GM12878 (cell line): ENCODE measurements at regions not wholly inside any gene's neighbourhood (a gene's known extent, or its start where the extent isn't known, plus 50 kb on each side); places are given as distances from the start of the nearest gene placed in this dataset.

Source experiments
- ATAC-seq: fragments of 200-7000 bp; cut with Tn5 transposase; 3 replicates; pipeline ENCODE4 v1.9.1; 2020; ENCODE audit warnings: mild to moderate bottlenecking, moderate library complexity
- BruUV-seq: library from RNA; stranded (reverse); fragments of 400-500 nt; replicated peaks from 2 replicates; lab custom pipeline; 2021; lab: Mats Ljungman, UMichigan
- CTCF ChIA-PET: fragments of 300-600 bp; sonication (Branson Sonifier 250); formaldehyde crosslinking; extraction: SDS; loops from one replicate; lab custom pipeline; 2021; ENCODE audit warnings: inconsistent platforms; lab: Yijun Ruan, JAX
- POLR2A ChIA-PET: fragments of 350-600 bp; formaldehyde crosslinking; extraction: SDS; loops from one replicate; lab custom pipeline; 2021; ENCODE audit warnings: inconsistent platforms; lab: Charles Lee
- RAD21 ChIA-PET: fragments of 300-600 bp; sonication (Branson Sonifier 250); formaldehyde crosslinking; loops from one replicate; lab custom pipeline; 2023; ENCODE audit warnings: antibody characterized with exemption; ENCODE audit not compliant: unreplicated experiment; lab: Charles Lee
- SMC1A ChIA-PET: fragments of 300-600 bp; sonication (Branson Sonifier 250); formaldehyde crosslinking; loops from one replicate; lab custom pipeline; 2023; ENCODE audit not compliant: unreplicated experiment, uncharacterized antibody; lab: Charles Lee
- DNase-seq: peaks from one replicate; pipeline ENCODE4 v3.0.0-alpha.2; 2011; ENCODE audit warnings: low read depth, low spot score
- FAIRE-seq: peaks from 3 replicates; lab custom pipeline; 2011; peaks lifted over from hg19 to GRCh38; lab: Jason Lieb, UNC
- H2AFZ ChIP-seq: 2 replicates; pipeline ENCODE4 v1.6.0; 2011; ENCODE audit warnings: low read depth, low read length, control low read depth; ENCODE audit not compliant: control insufficient read depth
- H3K27ac ChIP-seq: 2 replicates; pipeline ENCODE4 v1.5.1; 2011; ENCODE audit warnings: control low read depth; ENCODE audit not compliant: control insufficient read depth, insufficient read depth
- H3K27me3 ChIP-seq, 2 experiments: replicated peaks in 1 of 2; 2 replicates each; pipeline versions ENCODE4 v1.6.0 to v1.6.1; 2011; ENCODE audit warnings: low read length in 1 of 2; ENCODE audit not compliant: control insufficient read depth in 2 of 2, insufficient read depth in 2 of 2
- H3K36me3 ChIP-seq, 2 experiments: 2 replicates each; pipeline ENCODE4 v1.5.1; 2011; ENCODE audit warnings: low read length in 1 of 2; ENCODE audit not compliant: control insufficient read depth in 2 of 2, insufficient read depth in 2 of 2
- H3K4me1 ChIP-seq: 2 replicates; pipeline ENCODE4 v1.6.1; 2011; ENCODE audit warnings: mild to moderate bottlenecking, low read length, moderate library complexity, mixed read lengths; ENCODE audit not compliant: control insufficient read depth, insufficient read depth
- H3K4me2 ChIP-seq: 2 replicates; pipeline ENCODE4 v1.6.0; 2011; ENCODE audit warnings: control low read depth; ENCODE audit not compliant: control insufficient read depth, insufficient read depth
- H3K4me3 ChIP-seq: fragments of 200-600 bp; sonication (generic); 2 replicates; pipeline ENCODE4 v1.5.1; 2016
- H3K79me2 ChIP-seq: 2 replicates; pipeline ENCODE4 v1.6.0; 2011; ENCODE audit warnings: low read length; ENCODE audit not compliant: control insufficient read depth, insufficient read depth
- H3K9ac ChIP-seq: 2 replicates; pipeline ENCODE4 v1.8.0; 2011; ENCODE audit warnings: low read length, control low read depth, mixed read lengths; ENCODE audit not compliant: control insufficient read depth, insufficient read depth
- H3K9me3 ChIP-seq: replicated peaks from 3 replicates; pipeline ENCODE4 v1.5.1; 2011; ENCODE audit warnings: mild to moderate bottlenecking, low read length; ENCODE audit not compliant: control insufficient read depth, insufficient read depth
- H4K20me1 ChIP-seq: 2 replicates; pipeline ENCODE4 v1.6.0; 2011; ENCODE audit not compliant: control insufficient read depth, insufficient read depth
- MYC ChIP-seq: IDR thresholded peaks from 2 replicates; pipeline ENCODE4 v1.6.1; 2011; ENCODE audit warnings: mild to moderate bottlenecking, low read length, moderate library complexity, inconsistent platforms; ENCODE audit not compliant: insufficient read depth, insufficient replicate concordance, insufficient read length, severe bottlenecking
- NRF1 ChIP-seq: conservative IDR thresholded peaks from 2 replicates; pipeline ENCODE4 v1.6.1; 2011; ENCODE audit warnings: mild to moderate bottlenecking, low read depth, low read length, improper control_type of control experiment
- SIX5 ChIP-seq: IDR thresholded peaks from 2 replicates; pipeline ENCODE4 v1.6.1; 2011; ENCODE audit warnings: mild to moderate bottlenecking, low read depth, low read length, moderate library complexity; ENCODE audit not compliant: severe bottlenecking
- SPI1 ChIP-seq: IDR thresholded peaks from 2 replicates; pipeline ENCODE4 v1.6.1; 2011; ENCODE audit warnings: low read depth, mild to moderate bottlenecking, low read length, moderate library complexity, borderline replicate concordance; ENCODE audit not compliant: insufficient read depth
- TBL1XR1 ChIP-seq: IDR thresholded peaks from 2 replicates; pipeline ENCODE4 v1.6.1; 2012; ENCODE audit warnings: low read depth, low read length, improper control_type of control experiment
- WRNIP1 ChIP-seq: IDR thresholded peaks from 2 replicates; pipeline ENCODE4 v1.6.1; 2011; ENCODE audit warnings: low read depth, low read length, improper control_type of control experiment, borderline replicate concordance
- ZNF274 ChIP-seq: IDR thresholded peaks from one replicate; pipeline ENCODE4 v1.8.0; 2011; ENCODE audit not compliant: insufficient read length, insufficient read depth
- WGBS: methylation state at CpG from one replicate; pipeline ENCODE4 v1.1.6; 2016; ENCODE audit warnings: low lambda C conversion rate; ENCODE audit not compliant: insufficient replicate concordance, insufficient coverage; ENCODE audit errors: missing lambda C conversion rate; 5-methylcytosine and 5-hydroxymethylcytosine counted together
- in situ Hi-C: fragments of 300-500 bp; cut with MboI; formaldehyde crosslinking; loops from 9 replicates; pipeline ENCODE4 v1.14.3; 2018; ENCODE audit warnings: mixed read lengths
- intact Hi-C: fragments of 100-400 bp; cut with micrococcal nuclease; formaldehyde crosslinking; loops from one replicate; pipeline ENCODE4 v1.14.2; 2022; ENCODE audit not compliant: unreplicated experiment
- TF ChIP-seq, protein P1 (sequence below): IDR thresholded peaks from 2 replicates; pipeline ENCODE4 v1.6.1; 2011; ENCODE audit warnings: low read depth, low read length, improper control_type of control experiment, borderline replicate concordance

DNA sequence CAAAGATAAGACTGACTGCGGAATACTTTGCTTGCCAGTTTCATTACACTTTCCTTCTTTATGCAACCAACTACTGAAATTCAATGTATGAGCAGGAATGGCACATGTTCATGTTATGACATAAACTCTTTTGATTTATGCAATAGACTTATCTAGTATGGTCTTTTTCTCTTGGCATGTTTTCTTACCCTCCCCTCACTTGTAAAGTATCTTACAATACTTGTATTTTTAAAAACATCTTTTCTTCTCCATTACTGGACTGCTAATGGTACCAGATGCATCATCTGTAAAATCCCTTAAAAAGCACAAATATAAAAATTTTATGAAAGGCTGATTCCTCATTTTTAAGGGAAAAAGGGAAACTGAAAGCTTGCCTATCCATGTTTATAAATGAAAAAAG lies 373.8 kb downstream of the ZEB2 start (continued):
- TF ChIP-seq NRF1 = no peak
- no peak for TF ChIP-seq TBL1XR1

DNA sequence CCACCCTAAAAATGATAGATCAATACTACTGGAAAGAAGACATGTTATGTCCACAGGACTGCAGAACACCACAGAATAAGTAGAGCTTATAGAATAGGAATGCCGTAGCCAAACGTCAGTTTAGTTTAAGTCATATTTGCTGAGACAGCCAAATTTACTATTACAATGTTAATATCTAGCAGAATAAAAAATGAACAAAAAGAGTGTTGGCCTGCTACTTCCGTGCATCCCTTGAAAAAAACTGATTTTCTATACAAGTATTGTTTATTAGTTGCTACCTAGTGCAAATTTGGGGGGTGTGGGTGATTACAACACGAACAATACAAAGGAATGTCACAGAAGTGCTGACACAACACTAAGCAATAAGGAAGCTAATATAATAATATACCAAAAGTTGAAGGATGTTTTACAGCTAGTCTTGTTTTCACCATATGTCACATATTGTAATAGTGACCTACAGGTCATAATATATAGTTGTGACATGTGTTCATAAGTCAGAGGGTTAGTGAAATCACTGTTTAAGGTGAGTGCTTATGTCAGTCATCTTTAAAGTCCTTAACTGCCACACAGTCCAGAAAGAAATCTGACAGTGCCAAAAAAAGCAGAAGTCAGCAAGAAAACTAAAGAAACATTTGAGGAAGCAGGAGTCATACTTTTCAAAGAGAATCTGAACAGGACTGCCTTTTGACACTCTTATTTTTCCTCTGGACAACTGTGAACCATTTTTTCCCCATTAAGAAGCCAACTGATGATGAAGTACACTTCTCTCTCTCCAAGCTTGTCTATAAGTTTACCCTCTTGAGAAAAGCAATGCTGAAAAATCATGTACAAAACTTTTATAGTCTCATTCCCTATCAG lies 376.4 kb downstream of the ZEB2 start:
- ChIA-PET SMC1A (no interaction called here), POLR2A (no interaction called here), CTCF (interaction anchor here (1.6 kb wide), 1 partner anchor 11 kb away, joined by 3 read pairs; no protein-coding TSS in a partner anchor), RAD21 (no interaction called here)
- in situ Hi-C loops (no loop called here), intact Hi-C loops (no loop called here)
- H2AFZ ChIP-seq = 0 out of 2 replicates have a peak overlapping the region, but pooled peaks have one; percentile 7
- TF ChIP-seq SPI1 = peak; percentile 69; the same call in 1 of the 2 replicates
- no peak for TF ChIP-seq MYC
- FAIRE-seq (no peak), DNase-seq (no peak), ATAC-seq (no peak)
- WGBS = 96% methylated on average over 4 of the region's 4 CpGs
- no peak overlapping the region for H3K9ac ChIP-seq
- no peaks in the 10 kb centered on the region for H3K9me3 ChIP-seq
- no peak overlapping the region for H3K4me3 ChIP-seq
- no peaks in the 10 kb centered on the region for H3K27me3 ChIP-seq
- no peak overlapping the region for H3K4me2 ChIP-seq
- H3K27ac ChIP-seq = no peak overlapping the region
- no TSS peak for BruUV-seq
- no peaks in the 10 kb centered on the region for H3K4me1 ChIP-seq
- H3K36me3 ChIP-seq = no peaks in the 10 kb centered on the region
- no peaks in the 10 kb centered on the region for H3K79me2 ChIP-seq
- H4K20me1 ChIP-seq = no peaks in the 10 kb centered on the region

DNA sequence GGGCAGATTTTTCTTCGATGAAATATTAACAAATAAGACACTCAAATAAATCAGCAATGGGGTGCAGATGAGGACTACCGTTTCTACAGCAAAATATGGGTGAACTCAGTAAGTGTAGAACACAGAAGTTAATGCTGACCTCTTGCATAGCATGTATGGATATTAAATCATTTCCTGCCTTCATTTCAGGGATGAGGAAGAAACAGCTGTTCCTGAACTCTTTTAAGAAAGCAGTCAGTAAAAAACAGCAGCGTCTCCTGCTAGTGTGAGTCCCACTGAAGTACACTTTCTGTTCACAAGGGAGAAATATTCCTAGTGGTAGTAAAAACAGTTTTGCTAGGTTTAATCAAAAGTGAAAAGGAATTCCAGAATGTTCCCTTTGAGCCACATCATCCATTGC lies 379.0 kb downstream of the ZEB2 start:
- no peaks in the 10 kb centered on the region for H3K27me3 ChIP-seq
- ChIA-PET POLR2A (no interaction called here), SMC1A (no interaction called here), RAD21 (no interaction called here), CTCF (no interaction called here)
- no peak overlapping the region for H3K27ac ChIP-seq
- no peaks in the 10 kb centered on the region for H4K20me1 ChIP-seq
- ATAC-seq = no peak
- H3K9me3 ChIP-seq = no peaks in the 10 kb centered on the region
- H3K4me1 ChIP-seq = no peaks in the 10 kb centered on the region
- no peaks in the 10 kb centered on the region for H3K36me3 ChIP-seq
- BruUV-seq = no TSS peak
- FAIRE-seq = no peak
- H2AFZ ChIP-seq = no peak overlapping the region
- intact Hi-C loops = no loop called here
- H3K4me2 ChIP-seq = no peak overlapping the region
- no peak overlapping the region for H3K4me3 ChIP-seq
- 100% methylated on average over 3 of the region's 3 CpGs for WGBS
- no peak for DNase-seq
- TF ChIP-seq, protein P1, sequence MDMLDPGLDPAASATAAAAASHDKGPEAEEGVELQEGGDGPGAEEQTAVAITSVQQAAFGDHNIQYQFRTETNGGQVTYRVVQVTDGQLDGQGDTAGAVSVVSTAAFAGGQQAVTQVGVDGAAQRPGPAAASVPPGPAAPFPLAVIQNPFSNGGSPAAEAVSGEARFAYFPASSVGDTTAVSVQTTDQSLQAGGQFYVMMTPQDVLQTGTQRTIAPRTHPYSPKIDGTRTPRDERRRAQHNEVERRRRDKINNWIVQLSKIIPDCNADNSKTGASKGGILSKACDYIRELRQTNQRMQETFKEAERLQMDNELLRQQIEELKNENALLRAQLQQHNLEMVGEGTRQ = no peak
- TF ChIP-seq SIX5 (no peak), WRNIP1 (no peak), ZNF274 (no peak)
- TF ChIP-seq, all 136 proteins: peak for 0
- no peak overlapping the region for H3K9ac ChIP-seq
- H3K79me2 ChIP-seq = no peaks in the 10 kb centered on the region
- in situ Hi-C loops = no loop called here
